Amygdala (tissue), 56 donors: ENCODE measurements at regions not wholly inside any gene's neighbourhood (a gene's known extent, or its start where the extent isn't known, plus 50 kb on each side); places are given as distances from the start of the nearest gene placed in this dataset.

Source experiments
- DNase-seq, 56 donors: peaks; one replicate each; lab custom pipeline; 2025; lab: John Stamatoyannopoulos, UW

- no peak for DNase-seq
Measured at GRCh38 chr4:181272422-181272821, 970.8 kb upstream of the TENM3 start.

GRCh38 chr4:181278941-181279340, 964.3 kb upstream of the TENM3 start:
- DNase-seq = no peak

GRCh38 chr4:181281451-181281850, 961.8 kb upstream of the TENM3 start:
- peak in 39 of 56 donors; percentile 0 to 62 (median 14) for DNase-seq

GRCh38 chr4:181289198-181289597, 954.0 kb upstream of the TENM3 start:
- DNase-seq = no peak

GRCh38 chr4:181291615-181292014, 951.6 kb upstream of the TENM3 start:
- DNase-seq = no peak

GRCh38 chr4:181293014-181293413, 950.2 kb upstream of the TENM3 start:
- DNase-seq = no peak

GRCh38 chr4:181293541-181293940, 949.7 kb upstream of the TENM3 start:
- no peak for DNase-seq

- no peak for DNase-seq
Measured at GRCh38 chr4:181294421-181294820, 948.8 kb upstream of the TENM3 start.

- DNase-seq = peak in 3 of 56 donors; percentile 0 to 7 (median 1)
Measured at GRCh38 chr4:181301735-181302710, 941.2 kb upstream of the TENM3 start.

- DNase-seq = no peak
Measured at GRCh38 chr4:181307824-181308223, 935.4 kb upstream of the TENM3 start.

- DNase-seq = no peak
Measured at GRCh38 chr4:181308476-181309312, 934.5 kb upstream of the TENM3 start.

GRCh38 chr4:181312066-181312465, 931.1 kb upstream of the TENM3 start:
- no peak for DNase-seq

GRCh38 chr4:181319629-181320028, 923.6 kb upstream of the TENM3 start:
- no peak for DNase-seq

- no peak for DNase-seq
Measured at GRCh38 chr4:181323061-181323460, 920.1 kb upstream of the TENM3 start.

- DNase-seq = no peak
Measured at GRCh38 chr4:181330654-181331201, 912.5 kb upstream of the TENM3 start.

- no peak for DNase-seq
Measured at GRCh38 chr4:181331214-181331613, 912.0 kb upstream of the TENM3 start.

- DNase-seq = no peak
Measured at GRCh38 chr4:181345931-181346330, 897.3 kb upstream of the TENM3 start.

GRCh38 chr4:181350615-181351415, 892.4 kb upstream of the TENM3 start:
- no peak for DNase-seq

GRCh38 chr4:181364504-181364903, 878.7 kb upstream of the TENM3 start:
- DNase-seq = no peak

- DNase-seq = no peak
Measured at GRCh38 chr4:181365671-181366070, 877.5 kb upstream of the TENM3 start.
